ENCODE measurements at regions not wholly inside any gene's neighbourhood (a gene's known extent, or its start where the extent isn't known, plus 50 kb on each side); places are given as distances from the start of the nearest gene placed in this dataset.
"Not testable (repeated sequence)": the region's sequence is repeated elsewhere in the genome, so short reads cannot be mapped to it uniquely, and the experiment has no call there.

DNA sequence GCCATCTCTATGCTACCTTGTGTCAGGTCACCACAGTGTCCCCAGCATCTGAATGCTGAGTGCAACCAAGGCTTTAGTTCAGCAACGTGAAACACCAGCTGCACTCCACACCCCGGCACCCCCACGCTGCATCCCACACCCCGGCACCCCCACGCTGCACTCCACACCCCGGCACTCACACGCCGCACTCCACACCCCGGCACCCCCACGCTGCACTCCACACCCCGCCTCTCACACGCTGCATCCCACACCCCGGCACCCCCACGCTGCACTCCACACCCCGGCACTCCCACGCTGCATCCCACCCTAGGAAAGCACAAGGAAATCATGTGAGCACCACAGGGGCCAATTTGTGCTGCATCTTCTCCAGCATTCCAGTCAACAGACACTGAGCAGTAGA is 199.8 kb upstream of the FRG1 start:
- H3K27me3 ChIP-seq (ENCODE audit: low read length), result no peaks in the 10 kb centered on the region
- ChIA-PET CTCF (no interaction called here), POLR2A (ENCODE audit: unreplicated experiment) (no interaction called here)
- H3K79me2 ChIP-seq (ENCODE audit: low read length), result no peaks in the 10 kb centered on the region
- TF ChIP-seq EZH2 (IDR thresholded peaks at IDR 0.05; ENCODE audit: low read length, unreplicated experiment), result no peak
- no peak for TF ChIP-seq EZH2phosphoT487 (IDR thresholded peaks at IDR 0.05; ENCODE audit: borderline replicate concordance, low read length)
- TF ChIP-seq, protein P1, sequence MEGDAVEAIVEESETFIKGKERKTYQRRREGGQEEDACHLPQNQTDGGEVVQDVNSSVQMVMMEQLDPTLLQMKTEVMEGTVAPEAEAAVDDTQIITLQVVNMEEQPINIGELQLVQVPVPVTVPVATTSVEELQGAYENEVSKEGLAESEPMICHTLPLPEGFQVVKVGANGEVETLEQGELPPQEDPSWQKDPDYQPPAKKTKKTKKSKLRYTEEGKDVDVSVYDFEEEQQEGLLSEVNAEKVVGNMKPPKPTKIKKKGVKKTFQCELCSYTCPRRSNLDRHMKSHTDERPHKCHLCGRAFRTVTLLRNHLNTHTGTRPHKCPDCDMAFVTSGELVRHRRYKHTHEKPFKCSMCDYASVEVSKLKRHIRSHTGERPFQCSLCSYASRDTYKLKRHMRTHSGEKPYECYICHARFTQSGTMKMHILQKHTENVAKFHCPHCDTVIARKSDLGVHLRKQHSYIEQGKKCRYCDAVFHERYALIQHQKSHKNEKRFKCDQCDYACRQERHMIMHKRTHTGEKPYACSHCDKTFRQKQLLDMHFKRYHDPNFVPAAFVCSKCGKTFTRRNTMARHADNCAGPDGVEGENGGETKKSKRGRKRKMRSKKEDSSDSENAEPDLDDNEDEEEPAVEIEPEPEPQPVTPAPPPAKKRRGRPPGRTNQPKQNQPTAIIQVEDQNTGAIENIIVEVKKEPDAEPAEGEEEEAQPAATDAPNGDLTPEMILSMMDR (conservative IDR thresholded peaks at IDR 0.05; ENCODE audit: low read depth, low read length), result no peak
- no peaks in the 10 kb centered on the region for H3K9me2 ChIP-seq (replicated peaks; ENCODE audit: low read length)
- H3K4me3 ChIP-seq (ENCODE audit: low read length), result no peak overlapping the region
- no peaks in the 10 kb centered on the region for H3K36me3 ChIP-seq (ENCODE audit: low read depth, low read length)
- no peak overlapping the region for H2AFZ ChIP-seq (ENCODE audit: low read length)
- ATAC-seq, result no peak
- H3K4me1 ChIP-seq (ENCODE audit: insufficient read depth, low read length), result no peaks in the 10 kb centered on the region
- no peak overlapping the region for H3K27ac ChIP-seq (ENCODE audit: low read length)
- no TSS peak for BruUV-seq (replicated peaks)
- H4K20me1 ChIP-seq (ENCODE audit: low read length), result no peaks in the 10 kb centered on the region
- no peak overlapping the region for H3K9ac ChIP-seq (ENCODE audit: low read length)
- no peaks in the 10 kb centered on the region for H3F3A ChIP-seq (ENCODE audit: low read length, unreplicated experiment)
- no peak for DNase-seq
- H3K4me2 ChIP-seq (ENCODE audit: low read length), result no peak overlapping the region
- no peaks in the 10 kb centered on the region for H3K9me3 ChIP-seq (ENCODE audit: low read length)
- intact Hi-C loops (cut with micrococcal nuclease), result no loop called here

DNA sequence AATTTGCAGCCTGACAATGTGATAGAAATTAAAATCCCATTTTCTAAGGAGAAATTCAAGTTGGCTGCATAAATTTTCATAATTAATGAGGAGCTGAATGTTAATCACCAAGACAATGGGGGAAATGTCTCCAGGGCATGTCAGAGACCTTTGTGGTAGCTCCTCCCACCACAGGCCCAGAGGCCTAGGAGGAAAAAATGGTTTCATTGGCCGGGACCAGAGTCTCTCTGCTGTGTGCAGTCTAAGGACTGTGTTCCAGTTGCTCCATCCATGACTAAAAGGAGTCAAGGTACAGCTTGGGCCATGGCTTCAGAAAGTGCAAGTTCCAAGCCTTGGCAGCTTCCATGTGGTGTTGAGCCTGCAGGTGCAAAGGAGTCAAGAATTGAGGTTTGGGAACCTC is 187.6 kb upstream of the FRG1 start:
- H4K20me1 ChIP-seq (ENCODE audit: low read length); intact Hi-C loops (cut with micrococcal nuclease); H3K27me3 ChIP-seq (ENCODE audit: low read length); H3K27ac ChIP-seq (ENCODE audit: low read length); ATAC-seq; H3K9me3 ChIP-seq (ENCODE audit: low read length); H3K4me2 ChIP-seq (ENCODE audit: low read length); H3K9ac ChIP-seq (ENCODE audit: low read length); H3K36me3 ChIP-seq (ENCODE audit: low read depth, low read length); H2AFZ ChIP-seq (ENCODE audit: low read length); H3K9me2 ChIP-seq (replicated peaks; ENCODE audit: low read length); H3K4me3 ChIP-seq (ENCODE audit: low read length); POLR2A ChIA-PET (ENCODE audit: unreplicated experiment); H3K4me1 ChIP-seq (ENCODE audit: insufficient read depth, low read length); H3K79me2 ChIP-seq (ENCODE audit: low read length); H3F3A ChIP-seq (ENCODE audit: low read length, unreplicated experiment); BruUV-seq (replicated peaks); DNase-seq; CTCF ChIA-PET: not testable (repeated sequence)

DNA sequence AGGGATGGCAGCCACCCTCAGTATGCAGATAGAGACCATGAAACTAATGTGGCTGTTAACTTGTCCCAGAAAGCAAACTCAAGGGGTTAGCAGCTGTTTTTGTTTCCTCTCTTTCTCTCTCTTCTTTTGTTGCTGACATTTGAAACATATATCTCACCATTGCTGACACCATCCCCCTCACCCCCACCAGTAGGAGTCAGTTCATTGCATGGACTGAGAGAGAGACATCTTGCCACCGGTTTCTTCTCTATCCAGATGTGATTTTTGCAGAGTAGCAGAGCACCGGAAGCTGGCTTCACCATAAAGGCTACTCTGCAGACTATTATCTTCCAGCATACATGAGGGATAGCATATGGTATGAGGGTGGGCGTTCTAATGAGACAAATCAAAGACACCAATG is 177.1 kb upstream of the FRG1 start:
- Histone ChIP-seq H3F3A (ENCODE audit: low read length, unreplicated experiment) (no peaks in the 10 kb centered on the region), H3K36me3 (ENCODE audit: low read depth, low read length) (no peaks in the 10 kb centered on the region), H3K4me2 (ENCODE audit: low read length) (no peak overlapping the region), H4K20me1 (ENCODE audit: low read length) (no peaks in the 10 kb centered on the region), H2AFZ (ENCODE audit: low read length) (no peak overlapping the region), H3K27me3 (ENCODE audit: low read length) (no peaks in the 10 kb centered on the region), H3K27ac (ENCODE audit: low read length) (no peak overlapping the region), H3K4me1 (ENCODE audit: insufficient read depth, low read length) (no peaks in the 10 kb centered on the region), H3K9me2 (replicated peaks; ENCODE audit: low read length) (no peaks in the 10 kb centered on the region), H3K4me3 (ENCODE audit: low read length) (no peak overlapping the region), H3K9me3 (ENCODE audit: low read length) (no peaks in the 10 kb centered on the region), H3K9ac (ENCODE audit: low read length) (no peak overlapping the region), H3K79me2 (ENCODE audit: low read length) (no peaks in the 10 kb centered on the region)
- POLR2A ChIA-PET (ENCODE audit: unreplicated experiment), result no interaction called here
- DNase-seq (no peak), ATAC-seq (no peak)
- intact Hi-C loops (cut with micrococcal nuclease), result no loop called here
- no TSS peak for BruUV-seq (replicated peaks)
- CTCF ChIA-PET, result no interaction called here
- TF ChIP-seq EZH2 (IDR thresholded peaks at IDR 0.05; ENCODE audit: low read length, unreplicated experiment) (no peak), EZH2phosphoT487 (IDR thresholded peaks at IDR 0.05; ENCODE audit: borderline replicate concordance, low read length) (no peak)
- TF ChIP-seq, protein P1 (conservative IDR thresholded peaks at IDR 0.05; ENCODE audit: low read depth, low read length), result no peak

Data from PC-3 (cell line).